SK-N-SH (cell line): ENCODE measurements at regions not wholly inside any gene's neighbourhood (a gene's known extent, or its start where the extent isn't known, plus 50 kb on each side); places are given as distances from the start of the nearest gene placed in this dataset.

ENCODE experiments used
- CTCF ChIA-PET: fragments of 300-600, 350-600 bp; formaldehyde crosslinking; extraction: SDS; loops from one replicate; lab custom pipeline; 2021; lab: Yijun Ruan, JAX
- POLR2A ChIA-PET: fragments of 350-600 bp; sonication (Branson Sonifier 250); formaldehyde crosslinking; extraction: SDS; loops from one replicate; lab custom pipeline; 2020; ENCODE audit warnings: antibody characterized with exemption, inconsistent platforms; lab: Yijun Ruan, JAX
- DNase-seq: peaks from one replicate; pipeline ENCODE4 v3.0.0; 2012
- H2AFZ ChIP-seq: fragments of 200-600 bp; sonication (generic); 2 replicates; pipeline ENCODE4 v1.8.1; 2016; ENCODE audit warnings: antibody characterized with exemption, mild to moderate bottlenecking, low read depth
- H3F3A ChIP-seq: fragments of 200-600 bp; sonication (generic); replicated peaks from 2 replicates; pipeline ENCODE3; 2016; ENCODE audit warnings: antibody characterized with exemption, mild to moderate bottlenecking; ENCODE audit not compliant: insufficient read depth
- H3K27ac ChIP-seq, 2 experiments: fragments of 200-500 bp in 1 of 2; fragments of 200-600 bp in 1 of 2; sonication (Bioruptor generic) in 1 of 2; sonication (generic), shearing (Covaris generic) in 1 of 2; 2 replicates each; pipeline versions ENCODE4 v1.5.1 to v1.6.1; 2014 to 2016; ENCODE audit warnings: low read depth in 2 of 2, inconsistent platforms in 1 of 2, low read length in 1 of 2, mild to moderate bottlenecking in 1 of 2, mixed read lengths in 1 of 2
- H3K27me3 ChIP-seq: fragments of 200-600 bp; sonication (generic), shearing (Covaris generic); 2 replicates; pipeline ENCODE4 v1.6.1; 2016; ENCODE audit warnings: mixed run types; ENCODE audit not compliant: insufficient read depth
- H3K36me3 ChIP-seq, 2 experiments: fragments of 200-500 bp in 1 of 2; fragments of 200-600 bp in 1 of 2; sonication (Bioruptor generic) in 1 of 2; sonication (generic) in 1 of 2; replicated peaks in 1 of 2; 2 replicates each; pipeline versions ENCODE3 to v1.5.1; 2014 to 2016; ENCODE audit warnings: low read length in 1 of 2, mild to moderate bottlenecking in 1 of 2; ENCODE audit not compliant: insufficient read depth in 2 of 2, control insufficient read depth in 1 of 2
- H3K4me1 ChIP-seq, 2 experiments: fragments of 200-500 bp in 1 of 2; fragments of 200-600 bp in 1 of 2; sonication (Bioruptor generic) in 1 of 2; sonication (generic), shearing (Covaris generic) in 1 of 2; 2 replicates each; pipeline versions ENCODE4 v1.5.1 to v1.6.1; 2014 to 2016; ENCODE audit warnings: low read depth in 1 of 2, low read length in 1 of 2, mixed run types in 1 of 2; ENCODE audit not compliant: insufficient read depth in 2 of 2, control insufficient read depth in 1 of 2
- H3K4me2 ChIP-seq: fragments of 200-600 bp; sonication (generic), shearing (Covaris generic); 2 replicates; pipeline ENCODE4 v1.6.1; 2017; ENCODE audit warnings: mixed run types
- H3K4me3 ChIP-seq, 2 experiments: fragments of 200-500 bp in 1 of 2; fragments of 200-600 bp in 1 of 2; sonication (Bioruptor generic) in 1 of 2; sonication (generic), shearing (Covaris generic) in 1 of 2; 2 replicates each; pipeline versions ENCODE4 v1.5.1 to v1.8.1; 2014 to 2016; ENCODE audit warnings: low read depth in 2 of 2, inconsistent platforms in 1 of 2, low read length in 1 of 2, mild to moderate bottlenecking in 1 of 2, mixed read lengths in 1 of 2, moderate library complexity in 1 of 2
- H3K79me2 ChIP-seq: fragments of 200-600 bp; sonication (generic); 2 replicates; pipeline ENCODE4 v1.8.1; 2017; ENCODE audit warnings: mild to moderate bottlenecking; ENCODE audit not compliant: insufficient read depth
- H3K9ac ChIP-seq: fragments of 200-600 bp; sonication (generic); 2 replicates; pipeline ENCODE4 v1.6.1; 2017; ENCODE audit warnings: mixed run types
- H3K9me2 ChIP-seq: fragments of 200-600 bp; sonication (generic); 2 replicates; pipeline ENCODE4 v1.6.1; 2017; ENCODE audit warnings: mixed run types
- H3K9me3 ChIP-seq: fragments of 200-600 bp; sonication (generic); 2 replicates; pipeline ENCODE4 v1.6.1; 2017; ENCODE audit warnings: mixed run types, mild to moderate bottlenecking, moderate library complexity
- H4K20me1 ChIP-seq: fragments of 200-600 bp; sonication (generic); 2 replicates; pipeline ENCODE4 v1.6.1; 2017; ENCODE audit warnings: mild to moderate bottlenecking, mixed run types; ENCODE audit not compliant: insufficient read depth
- ELF1 ChIP-seq: IDR thresholded peaks from 2 replicates; pipeline ENCODE4 v1.4.0; 2012
- EZH2phosphoT487 ChIP-seq: fragments of 200-600 bp; sonication (generic); IDR thresholded peaks from 2 replicates; pipeline ENCODE4 v1.6.1; 2017; ENCODE audit warnings: low read depth, mixed run types, mild to moderate bottlenecking, antibody characterized with exemption, moderate library complexity, borderline replicate concordance
- FOSL2 ChIP-seq: IDR thresholded peaks from 2 replicates; pipeline ENCODE4 v1.4.0; 2012; ENCODE audit warnings: low read depth, mild to moderate bottlenecking, moderate library complexity, borderline replicate concordance
- FOXJ3 ChIP-seq: sonication (generic); formaldehyde crosslinking; IDR thresholded peaks from 2 replicates; pipeline ENCODE4 v1.5.1; 2020; ENCODE audit warnings: mild to moderate bottlenecking, missing genetic modification reagents
- FOXM1 ChIP-seq: IDR thresholded peaks from 2 replicates; pipeline ENCODE4 v1.4.0; 2012; ENCODE audit warnings: low read depth, mild to moderate bottlenecking
- GABPA ChIP-seq: IDR thresholded peaks from 2 replicates; pipeline ENCODE4 v1.4.0; 2012; ENCODE audit warnings: low read depth, mild to moderate bottlenecking
- JUND ChIP-seq: IDR thresholded peaks from 2 replicates; pipeline ENCODE4 v1.4.0; 2012
- MAX ChIP-seq: IDR thresholded peaks from 2 replicates; pipeline ENCODE4 v1.4.0; 2012; ENCODE audit warnings: low read depth
- MEF2A ChIP-seq: IDR thresholded peaks from 2 replicates; pipeline ENCODE4 v1.4.0; 2012; ENCODE audit warnings: low read depth, borderline replicate concordance
- MXI1 ChIP-seq: IDR thresholded peaks from 2 replicates; pipeline ENCODE4 v1.6.1; 2012; ENCODE audit warnings: mild to moderate bottlenecking, low read depth, low read length, improper control_type of control experiment
- NFIC ChIP-seq: IDR thresholded peaks from 2 replicates; pipeline ENCODE4 v1.4.0; 2012; ENCODE audit warnings: borderline replicate concordance
- NRF1 ChIP-seq: IDR thresholded peaks from 2 replicates; pipeline ENCODE4 v1.6.1; 2012; ENCODE audit warnings: low read depth, mild to moderate bottlenecking, low read length
- PBX3 ChIP-seq: IDR thresholded peaks from 2 replicates; pipeline ENCODE4; 2012
- POLR2AphosphoS5 ChIP-seq: IDR thresholded peaks from 2 replicates; pipeline ENCODE4 v1.6.1; 2012; ENCODE audit warnings: low read depth, low read length
- RAD21 ChIP-seq: IDR thresholded peaks from 2 replicates; pipeline ENCODE4 v1.6.1; 2012; ENCODE audit warnings: mild to moderate bottlenecking, low read length
- RCOR1 ChIP-seq: fragments of 150-350 bp; IDR thresholded peaks from 2 replicates; pipeline ENCODE4 v1.6.1; 2017; ENCODE audit warnings: antibody characterized with exemption, low read length
- REST ChIP-seq: IDR thresholded peaks from 2 replicates; pipeline ENCODE4 v1.6.1; 2012; ENCODE audit warnings: mild to moderate bottlenecking, low read depth, low read length, moderate library complexity
- RXRA ChIP-seq: IDR thresholded peaks from 2 replicates; pipeline ENCODE4 v1.4.0; 2012; ENCODE audit warnings: low read depth, mild to moderate bottlenecking, borderline replicate concordance
- SIN3A ChIP-seq: IDR thresholded peaks from 2 replicates; pipeline ENCODE4 v1.6.1; 2012; ENCODE audit warnings: low read depth, mild to moderate bottlenecking, low read length, moderate library complexity, borderline replicate concordance
- TCF12 ChIP-seq: IDR thresholded peaks from 2 replicates; pipeline ENCODE4 v1.4.0; 2012
- whole genome bisulfite sequencing: methylation state at CpG from one replicate; pipeline ENCODE4 v1.1.6; 2017; ENCODE audit warnings: low lambda C conversion rate; 5-methylcytosine and 5-hydroxymethylcytosine counted together
- TF ChIP-seq, protein P1 (sequence below): fragments of 150-350 bp; IDR thresholded peaks from 2 replicates; pipeline ENCODE4 v1.6.1; 2017; ENCODE audit warnings: antibody characterized with exemption, low read length, low read depth, borderline replicate concordance
- TF ChIP-seq, protein P2 (sequence below): IDR thresholded peaks from 2 replicates; pipeline ENCODE4 v1.4.0; 2012; ENCODE audit warnings: low read depth, borderline replicate concordance
- TF ChIP-seq, protein P3 (sequence below): fragments of 150-350 bp; IDR thresholded peaks from 2 replicates; pipeline ENCODE4 v1.6.1; 2016; ENCODE audit warnings: mild to moderate bottlenecking, low read depth, low read length

GRCh38 chrX:15013461-15013860 lies 140.2 kb downstream of the MOSPD2 start:
- Histone ChIP-seq H3K4me1 (peaks cover 0 to 2% of the 10 kb centered on the region in 2 experiments; a peak in 1 of 4 replicates), H4K20me1 (no peaks in the 10 kb centered on the region), H3K4me2 (no peak overlapping the region), H3K27ac (no peak overlapping the region; a peak in 1 of 4 replicates), H3K9me3 (no peaks in the 10 kb centered on the region), H3K79me2 (no peaks in the 10 kb centered on the region), H3K9me2 (no peaks in the 10 kb centered on the region), H3K4me3 (no peak overlapping the region), H3K36me3 (no peaks in the 10 kb centered on the region), H3K9ac (no peak overlapping the region), H3K27me3 (no peaks in the 10 kb centered on the region), H2AFZ (no peak overlapping the region), H3F3A (no peaks in the 10 kb centered on the region)
- WGBS: 0% methylated on average over 1 of the region's 1 CpG
- no peak for TF ChIP-seq REST
- TF ChIP-seq GABPA: no peak
- no peak for TF ChIP-seq FOXJ3
- TF ChIP-seq FOXM1: no peak
- TF ChIP-seq SIN3A: no peak
- ChIA-PET POLR2A (no interaction called here), CTCF (no interaction called here)
- no peak for DNase-seq

GRCh38 chrX:14997271-14997670 lies 124.0 kb downstream of the MOSPD2 start:
- H4K20me1 ChIP-seq: no peaks in the 10 kb centered on the region
- H3K9me3 ChIP-seq: no peaks in the 10 kb centered on the region
- 2% methylated on average over 2 of the region's 2 CpGs for WGBS
- H3K4me2 ChIP-seq: no peak overlapping the region
- TF ChIP-seq POLR2AphosphoS5: no peak
- no peak for TF ChIP-seq RXRA
- TF ChIP-seq NFIC: no peak
- TF ChIP-seq MXI1: no peak
- TF ChIP-seq, protein P1, sequence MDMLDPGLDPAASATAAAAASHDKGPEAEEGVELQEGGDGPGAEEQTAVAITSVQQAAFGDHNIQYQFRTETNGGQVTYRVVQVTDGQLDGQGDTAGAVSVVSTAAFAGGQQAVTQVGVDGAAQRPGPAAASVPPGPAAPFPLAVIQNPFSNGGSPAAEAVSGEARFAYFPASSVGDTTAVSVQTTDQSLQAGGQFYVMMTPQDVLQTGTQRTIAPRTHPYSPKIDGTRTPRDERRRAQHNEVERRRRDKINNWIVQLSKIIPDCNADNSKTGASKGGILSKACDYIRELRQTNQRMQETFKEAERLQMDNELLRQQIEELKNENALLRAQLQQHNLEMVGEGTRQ: no peak
- no peak for TF ChIP-seq PBX3
- no peak for TF ChIP-seq MAX
- TF ChIP-seq ELF1: no peak
- no peak for TF ChIP-seq RCOR1
- TF ChIP-seq MEF2A: no peak
- TF ChIP-seq NRF1: no peak
- TF ChIP-seq, protein P2, sequence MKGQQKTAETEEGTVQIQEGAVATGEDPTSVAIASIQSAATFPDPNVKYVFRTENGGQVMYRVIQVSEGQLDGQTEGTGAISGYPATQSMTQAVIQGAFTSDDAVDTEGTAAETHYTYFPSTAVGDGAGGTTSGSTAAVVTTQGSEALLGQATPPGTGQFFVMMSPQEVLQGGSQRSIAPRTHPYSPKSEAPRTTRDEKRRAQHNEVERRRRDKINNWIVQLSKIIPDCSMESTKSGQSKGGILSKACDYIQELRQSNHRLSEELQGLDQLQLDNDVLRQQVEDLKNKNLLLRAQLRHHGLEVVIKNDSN: no peak
- no peak for TF ChIP-seq EZH2phosphoT487
- TF ChIP-seq, protein P3, sequence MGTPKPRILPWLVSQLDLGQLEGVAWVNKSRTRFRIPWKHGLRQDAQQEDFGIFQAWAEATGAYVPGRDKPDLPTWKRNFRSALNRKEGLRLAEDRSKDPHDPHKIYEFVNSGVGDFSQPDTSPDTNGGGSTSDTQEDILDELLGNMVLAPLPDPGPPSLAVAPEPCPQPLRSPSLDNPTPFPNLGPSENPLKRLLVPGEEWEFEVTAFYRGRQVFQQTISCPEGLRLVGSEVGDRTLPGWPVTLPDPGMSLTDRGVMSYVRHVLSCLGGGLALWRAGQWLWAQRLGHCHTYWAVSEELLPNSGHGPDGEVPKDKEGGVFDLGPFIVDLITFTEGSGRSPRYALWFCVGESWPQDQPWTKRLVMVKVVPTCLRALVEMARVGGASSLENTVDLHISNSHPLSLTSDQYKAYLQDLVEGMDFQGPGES: no peak
- TF ChIP-seq RAD21: no peak
- no peak for TF ChIP-seq FOSL2
- no peak for TF ChIP-seq JUND
- no peak for TF ChIP-seq TCF12
- H3K4me3 ChIP-seq: no peak overlapping the region
- no peaks in the 10 kb centered on the region for H3K9me2 ChIP-seq
- H3K27ac ChIP-seq: no peak overlapping the region
- ChIA-PET POLR2A (no interaction called here), CTCF (interaction anchor here (0.7 kb wide), 1 partner anchor 364 kb away, joined by 3 read pairs; no protein-coding TSS in a partner anchor)
- no peaks in the 10 kb centered on the region for H3F3A ChIP-seq
- H3K79me2 ChIP-seq: no peaks in the 10 kb centered on the region
- DNase-seq: no peak
- H2AFZ ChIP-seq: no peak overlapping the region
- H3K4me1 ChIP-seq: no peaks in the 10 kb centered on the region
- no peak overlapping the region for H3K9ac ChIP-seq
- no peaks in the 10 kb centered on the region for H3K27me3 ChIP-seq
- no peaks in the 10 kb centered on the region for H3K36me3 ChIP-seq
